GM18508 (cell line): ENCODE measurements at regions not wholly inside any gene's neighbourhood (a gene's known extent, or its start where the extent isn't known, plus 50 kb on each side); places are given as distances from the start of the nearest gene placed in this dataset.

Source experiments
- ATAC-seq: cut with Tn5 transposase; IDR thresholded peaks from one replicate; pipeline ENCODE4 v1.9.1; 2021; ENCODE audit warnings: moderate number of reproducible peaks; ENCODE audit not compliant: insufficient read depth, unreplicated experiment

DNA sequence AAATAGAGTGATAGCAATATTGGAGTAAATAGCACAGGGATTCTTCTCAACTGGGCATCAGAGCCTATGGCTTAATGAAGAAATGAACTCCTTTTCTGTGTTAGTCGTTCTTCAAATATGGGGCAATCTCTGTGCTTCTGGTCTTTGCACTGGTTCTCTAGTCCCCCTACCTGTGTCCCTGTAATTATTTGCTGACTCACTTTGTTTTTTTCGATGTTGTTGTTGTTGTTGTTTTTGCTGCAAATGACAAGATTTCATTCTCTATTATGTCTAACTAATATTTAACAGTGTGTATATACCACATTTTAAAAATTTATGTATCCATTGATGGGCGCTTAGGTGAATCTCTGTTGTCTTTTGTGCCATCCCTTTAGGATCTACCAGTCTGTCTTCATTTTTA is 2137.8 kb upstream of the TENM3 start:
- no peak for ATAC-seq

DNA sequence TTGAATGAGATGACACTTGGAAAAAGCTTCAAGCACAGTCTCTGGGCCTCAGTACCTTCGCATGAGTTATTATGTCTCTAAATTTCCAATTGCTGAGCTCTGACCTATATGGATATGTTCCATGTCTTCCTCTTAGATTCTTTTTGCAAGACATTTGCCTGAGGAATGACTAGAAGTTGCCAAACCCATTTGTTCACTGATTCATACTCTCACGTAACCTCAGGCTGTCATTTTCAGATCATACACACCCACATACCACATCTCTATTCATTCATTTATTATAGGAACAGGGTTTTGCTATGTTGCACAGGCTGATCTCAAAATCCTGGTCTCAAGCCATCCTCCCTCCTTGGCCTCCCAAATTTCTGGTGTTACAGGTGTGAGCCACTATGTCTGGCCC is 2137.1 kb upstream of the TENM3 start:
- no peak for ATAC-seq

GRCh38 chr4:180106997-180107396 is 2136.2 kb upstream of the TENM3 start:
- ATAC-seq, result no peak

DNA sequence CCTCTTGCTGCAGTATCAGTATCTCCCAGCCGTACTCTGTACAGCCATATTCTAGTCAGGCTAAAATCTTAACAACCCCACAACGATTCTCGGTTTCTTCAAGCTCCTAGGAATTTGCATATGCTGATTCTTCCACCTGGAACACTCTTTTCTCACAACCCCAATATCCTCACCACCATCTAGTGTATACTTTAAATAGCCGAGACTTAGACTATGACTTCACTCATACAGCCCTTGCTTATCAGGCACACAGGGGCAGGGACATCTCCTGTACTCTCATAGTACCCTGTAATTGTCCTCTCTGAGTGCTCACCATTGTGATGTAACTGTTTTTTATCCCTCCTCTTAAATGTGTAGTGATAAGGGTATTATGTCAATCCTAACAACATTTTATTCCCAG is 2126.4 kb upstream of the TENM3 start:
- no peak for ATAC-seq

DNA sequence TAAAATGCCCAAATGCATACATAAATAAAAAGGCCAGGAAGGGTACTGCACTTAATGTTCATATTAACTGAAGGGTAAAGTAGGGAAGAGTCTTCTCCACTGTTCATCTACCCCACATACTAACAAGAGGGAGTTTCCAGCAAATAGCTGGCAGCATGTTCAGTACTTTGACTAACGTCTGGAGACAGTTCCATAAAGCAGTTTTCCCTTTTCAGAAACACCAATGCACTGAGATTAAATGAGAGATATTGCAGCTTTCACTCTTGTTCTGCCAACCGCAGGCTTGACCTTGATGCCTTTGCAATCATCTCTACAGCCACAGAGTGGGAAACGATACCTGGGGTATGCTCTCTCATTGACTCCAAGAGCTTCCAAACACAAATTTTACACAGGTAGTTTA is 2123.1 kb upstream of the TENM3 start:
- no peak for ATAC-seq

- ATAC-seq, result peak; percentile 33
These were observed 2108.9 kb upstream of the TENM3 start for GRCh38 chr4:180134091-180134866.

DNA sequence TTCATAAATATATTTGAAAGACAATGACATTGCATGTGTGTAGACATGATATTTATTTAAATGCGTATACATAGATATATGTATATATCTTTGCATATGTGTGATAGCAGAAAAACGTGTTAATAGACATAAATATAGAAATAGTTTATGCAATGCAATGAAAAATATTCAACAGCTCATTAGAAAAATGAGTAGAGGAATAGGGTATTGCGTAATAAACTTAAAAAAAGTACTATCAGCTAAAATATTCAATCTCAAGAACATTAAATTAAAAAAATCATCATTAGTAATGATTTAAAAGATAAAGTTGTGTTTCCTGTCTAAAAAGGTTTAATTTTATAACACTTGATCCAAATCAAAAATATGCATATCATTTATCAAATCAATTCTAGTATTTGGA is 2101.5 kb upstream of the TENM3 start:
- no peak for ATAC-seq

DNA sequence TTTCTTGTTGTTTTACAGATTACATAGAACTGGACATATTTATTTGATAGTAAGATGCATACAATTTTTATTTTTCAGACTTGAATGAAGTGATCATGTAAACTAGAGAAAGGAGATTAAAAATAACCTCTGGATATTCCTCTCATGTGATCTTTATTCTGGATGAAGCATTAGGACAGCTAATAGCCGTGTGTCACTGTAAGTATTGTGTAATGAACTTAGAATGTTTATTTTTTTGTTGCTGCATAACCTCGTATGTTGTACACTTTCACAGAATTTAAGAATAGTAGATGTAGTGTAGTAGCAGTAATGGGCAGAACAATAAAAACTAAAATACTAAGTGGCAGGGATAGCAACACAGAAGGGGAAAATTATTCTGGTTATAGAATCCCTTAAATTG is 2094.5 kb upstream of the TENM3 start:
- no peak for ATAC-seq

- no peak for ATAC-seq
These were observed 2092.4 kb upstream of the TENM3 start for GRCh38 chr4:180150818-180151217.

- no peak for ATAC-seq
These were observed 2090.4 kb upstream of the TENM3 start for GRCh38 chr4:180152831-180153230.

GRCh38 chr4:180153587-180153986 is 2089.6 kb upstream of the TENM3 start:
- ATAC-seq, result no peak

GRCh38 chr4:180156684-180157083 is 2086.5 kb upstream of the TENM3 start:
- peak; percentile 49 for ATAC-seq

- ATAC-seq, result no peak
These were observed 2082.8 kb upstream of the TENM3 start for GRCh38 chr4:180160195-180160983.

DNA sequence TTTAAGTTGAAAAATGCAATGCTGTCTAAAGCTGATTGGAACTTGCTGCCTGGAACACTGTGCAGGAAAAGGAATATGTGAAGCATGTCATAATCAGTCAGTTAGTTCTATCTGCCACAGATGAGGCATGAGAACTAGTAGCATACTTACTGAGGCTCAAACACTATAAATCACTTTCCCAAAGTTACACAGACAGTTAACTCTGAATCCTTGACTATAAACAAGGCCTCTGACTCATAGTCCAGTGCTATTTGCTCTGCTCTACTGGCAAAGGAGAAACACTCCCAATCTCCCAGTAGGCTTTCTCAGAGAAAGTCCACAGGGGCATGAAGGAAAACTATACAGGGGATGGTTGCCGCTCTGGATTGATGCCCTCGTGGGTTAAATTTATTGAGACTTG is 2078.4 kb upstream of the TENM3 start:
- no peak for ATAC-seq

DNA sequence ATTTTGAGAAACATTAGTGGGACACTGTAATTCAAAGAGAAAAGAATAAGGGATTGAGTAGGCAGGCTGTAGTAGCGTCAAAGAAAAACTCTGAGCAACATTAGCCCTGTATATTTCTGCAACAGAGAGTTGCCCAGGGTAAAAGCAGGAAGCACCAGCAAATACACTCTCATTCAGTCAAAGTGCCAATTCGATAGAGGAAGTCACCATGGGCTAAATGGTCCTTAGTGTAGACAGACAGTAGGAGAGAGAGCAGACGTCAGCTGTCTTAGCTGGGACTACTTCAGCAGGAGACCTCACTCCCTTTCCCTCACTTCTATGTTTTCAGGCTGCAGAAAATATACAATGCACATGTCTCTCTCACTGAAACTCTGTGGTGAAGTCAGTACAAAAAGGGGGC is 2073.8 kb upstream of the TENM3 start:
- no peak for ATAC-seq

DNA sequence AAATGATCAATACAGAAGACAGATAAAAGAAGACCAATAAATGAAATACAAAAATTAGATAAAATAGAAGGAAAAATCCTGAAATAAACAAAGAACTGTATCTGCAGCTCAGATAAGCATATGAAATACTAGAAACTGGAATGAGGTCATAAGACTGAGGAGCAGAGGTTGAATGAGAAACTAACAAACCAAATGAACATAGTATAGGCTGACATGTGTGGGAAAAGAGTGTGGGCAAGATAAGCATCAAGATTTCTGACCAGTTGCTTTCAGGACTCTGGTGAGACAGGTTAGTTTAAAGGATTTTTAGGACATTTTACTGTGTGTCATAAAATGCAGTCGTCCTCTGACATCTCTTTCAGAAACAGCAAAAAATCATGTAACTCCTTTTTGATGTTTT is 2073.2 kb upstream of the TENM3 start:
- no peak for ATAC-seq

DNA sequence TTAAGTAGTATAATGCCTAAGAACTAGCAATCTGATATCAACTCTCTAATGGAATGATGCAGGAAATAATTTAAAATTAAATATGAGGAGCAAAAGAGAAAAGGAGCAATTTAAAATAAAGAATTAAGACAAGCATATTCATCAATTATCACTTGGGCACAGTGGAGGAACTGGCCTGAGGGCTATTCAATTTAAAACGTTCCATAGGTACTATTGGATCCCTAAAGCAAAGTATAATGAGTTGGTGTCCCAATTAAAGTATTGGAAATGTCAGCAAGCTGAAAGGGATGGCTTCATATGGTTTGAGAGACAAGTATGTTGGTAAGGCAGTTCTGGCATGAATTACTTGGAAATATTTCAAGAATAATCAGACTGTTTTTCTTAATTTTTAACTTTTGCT is 2064.1 kb upstream of the TENM3 start:
- no peak for ATAC-seq

GRCh38 chr4:180189666-180190065 is 2053.5 kb upstream of the TENM3 start:
- no peak for ATAC-seq

GRCh38 chr4:180190382-180190781 is 2052.8 kb upstream of the TENM3 start:
- no peak for ATAC-seq

- no peak for ATAC-seq
These were observed 2045.7 kb upstream of the TENM3 start for GRCh38 chr4:180197471-180197870.

DNA sequence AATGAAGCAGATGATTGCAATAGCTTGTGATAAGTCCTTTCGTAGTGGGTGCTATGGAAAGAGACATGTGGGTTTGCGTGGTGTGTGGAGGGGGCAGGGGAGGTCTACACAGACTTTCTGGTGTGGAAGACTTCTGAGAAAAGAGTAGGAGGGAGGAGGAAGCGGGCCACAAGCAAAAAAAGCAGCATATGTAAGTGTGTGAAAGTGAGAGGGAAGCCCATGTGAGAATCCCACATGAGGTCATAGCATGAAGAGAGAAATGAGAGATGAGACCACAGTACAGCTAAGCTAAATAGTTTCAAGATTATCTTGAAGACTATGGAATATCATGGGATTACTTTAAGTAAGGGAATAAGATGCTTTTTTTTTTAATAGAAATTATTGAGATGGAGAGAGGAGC is 2039.9 kb upstream of the TENM3 start:
- peak; percentile 83 for ATAC-seq

DNA sequence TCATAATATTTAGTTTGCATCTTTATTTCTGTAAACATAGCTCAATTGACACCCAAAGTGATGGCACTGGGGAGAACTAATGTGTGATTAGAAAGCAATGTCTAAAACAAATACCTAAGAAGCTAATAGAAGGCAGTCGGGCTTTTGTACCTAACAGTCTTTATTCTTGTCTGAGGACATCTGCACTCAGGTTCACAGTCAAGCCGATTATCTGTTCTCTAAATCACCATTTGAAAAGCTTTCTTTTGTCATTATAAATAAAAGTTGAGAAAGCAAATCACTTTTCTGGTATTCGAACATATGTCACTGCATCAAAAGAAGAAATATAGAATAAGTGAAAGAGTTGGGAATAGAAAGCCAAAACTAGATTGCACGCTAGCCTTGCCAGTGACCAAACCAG is 2037.9 kb upstream of the TENM3 start:
- no peak for ATAC-seq
